K562 (cell line): ENCODE measurements at regions not wholly inside any gene's neighbourhood (a gene's known extent, or its start where the extent isn't known, plus 50 kb on each side); places are given as distances from the start of the nearest gene placed in this dataset.

Experiments used
- ATAC-seq: fragments of 200-7000 bp; cut with Tn5 transposase; 3 replicates; pipeline ENCODE4 v1.9.1; 2020; ENCODE audit warnings: moderate library complexity
- BruUV-seq: library from RNA; stranded (reverse); fragments of 400-500 nt; replicated peaks from 2 replicates; lab custom pipeline; 2021; lab: Mats Ljungman, UMichigan
- CTCF ChIA-PET: fragments of 300-600 bp; formaldehyde crosslinking; extraction: SDS; loops from one replicate; lab custom pipeline; 2021; ENCODE audit warnings: low intra/inter-chr PET ratio; lab: Yijun Ruan, JAX
- POLR2A ChIA-PET: fragments of 300-600, 350-650 bp; sonication (Branson Sonifier 250); formaldehyde crosslinking; extraction: SDS; loops from one replicate; lab custom pipeline; 2021; ENCODE audit warnings: antibody characterized with exemption, inconsistent platforms; lab: Yijun Ruan, JAX
- DNase-seq, 4 experiments: peaks; one replicate each; pipeline versions ENCODE4 v3.0.0 to v3.0.0-alpha.2; 2011 to 2018; ENCODE audit warnings: low spot score in 3 of 4, mixed read lengths in 3 of 4; ENCODE audit errors: extremely low read depth in 1 of 4
- FAIRE-seq: peaks from 2 replicates; lab custom pipeline; 2011; peaks lifted over from hg19 to GRCh38; lab: Jason Lieb, UNC
- H2AFZ ChIP-seq: 2 replicates; pipeline ENCODE4 v1.6.0; 2011; ENCODE audit warnings: low read depth, low read length, control low read depth, inconsistent platforms
- H3K27ac ChIP-seq: fragments of 200-600 bp; 3 replicates; pipeline ENCODE4 v1.8.0; 2011; ENCODE audit warnings: low read depth, mild to moderate bottlenecking, control low read depth, inconsistent platforms, low read length, moderate library complexity, mixed read lengths; ENCODE audit errors: extremely low read depth
- H3K27me3 ChIP-seq, 2 experiments: fragments of 300-600 bp in 1 of 2; 2 replicates in 1 of 2; 3 replicates in 1 of 2; pipeline versions ENCODE4 v1.6.0 to v1.8.0; 2011; ENCODE audit warnings: inconsistent platforms in 2 of 2, low read length in 2 of 2, mild to moderate bottlenecking in 1 of 2, mixed read lengths in 1 of 2, moderate library complexity in 1 of 2; ENCODE audit not compliant: control insufficient read depth in 2 of 2, insufficient read depth in 2 of 2
- H3K36me3 ChIP-seq: fragments of 300-600 bp; 3 replicates; pipeline ENCODE4 v1.8.0; 2011; ENCODE audit warnings: mild to moderate bottlenecking, low read length, inconsistent platforms; ENCODE audit not compliant: control insufficient read depth, insufficient read depth
- H3K4me1 ChIP-seq, 2 experiments: fragments of 200-600 bp in 1 of 2; replicated peaks in 1 of 2; 2 replicates in 1 of 2; 3 replicates in 1 of 2; pipeline versions ENCODE4 v1.5.1 to v1.8.0; 2011; ENCODE audit warnings: inconsistent platforms in 2 of 2, low read length in 2 of 2, mild to moderate bottlenecking in 1 of 2, mixed read lengths in 1 of 2, moderate library complexity in 1 of 2; ENCODE audit not compliant: control insufficient read depth in 2 of 2, insufficient read depth in 2 of 2
- H3K4me2 ChIP-seq: 2 replicates; pipeline ENCODE4 v1.6.1; 2011; ENCODE audit warnings: low read length, control low read depth, inconsistent platforms, mixed read lengths; ENCODE audit not compliant: insufficient read depth
- H3K4me3 ChIP-seq: fragments of 200-600 bp; sonication (generic), shearing (Covaris generic); 2 replicates; pipeline ENCODE4 v1.5.1; 2016; ENCODE audit warnings: control low read depth, inconsistent platforms
- H3K79me2 ChIP-seq: fragments of 200-600 bp; 3 replicates; pipeline ENCODE4 v1.8.0; 2011; ENCODE audit warnings: low read length, inconsistent platforms; ENCODE audit not compliant: control insufficient read depth, insufficient read depth
- H3K9ac ChIP-seq, 2 experiments: 2 replicates each; pipeline versions ENCODE4 v1.6.0 to v1.6.1; 2011; ENCODE audit warnings: low read depth in 2 of 2, low read length in 2 of 2, control low read depth in 1 of 2, inconsistent platforms in 1 of 2, mild to moderate bottlenecking in 1 of 2, mixed read lengths in 1 of 2; ENCODE audit not compliant: insufficient read depth in 1 of 2
- H3K9me1 ChIP-seq: one replicate; pipeline ENCODE4 v1.6.0; 2011; ENCODE audit warnings: inconsistent platforms, mild to moderate bottlenecking, low read length, moderate library complexity; ENCODE audit not compliant: control insufficient read depth, insufficient read depth
- H3K9me3 ChIP-seq: replicated peaks from 2 replicates; pipeline ENCODE4 v1.5.1; 2011; ENCODE audit warnings: low read depth, low read length, inconsistent platforms; ENCODE audit not compliant: control insufficient read depth, insufficient read depth
- H4K20me1 ChIP-seq: replicated peaks from 2 replicates; pipeline ENCODE4 v1.6.1; 2011; ENCODE audit warnings: low read length, inconsistent platforms, mixed read lengths; ENCODE audit not compliant: control insufficient read depth, insufficient read depth
- CBFA2T3 ChIP-seq: fragments of 450-650 bp; IDR thresholded peaks from 2 replicates; pipeline ENCODE4 v1.6.1; 2017
- CBX5 ChIP-seq: IDR thresholded peaks from 2 replicates; pipeline ENCODE4 v1.6.1; 2014; ENCODE audit warnings: low read depth, borderline replicate concordance
- CEBPB ChIP-seq: fragments of 450-650 bp; IDR thresholded peaks from 2 replicates; pipeline ENCODE4 v1.6.1; 2016; ENCODE audit warnings: missing genetic modification characterization, missing compliant biosample characterization
- CEBPG ChIP-seq, 3 experiments: fragments of 200-800 bp in 1 of 3; sonication (Bioruptor generic) in 1 of 3; sonication (generic) in 1 of 3; formaldehyde crosslinking in 1 of 3; IDR thresholded peaks in 2 of 3; conservative IDR thresholded peaks in 1 of 3; 2 replicates each; pipeline versions ENCODE4 v1.6.1 to v1.8.0; 2016 to 2022; ENCODE audit warnings: missing compliant biosample characterization in 2 of 3, missing genetic modification characterization in 2 of 3, mild to moderate bottlenecking in 1 of 3, missing genetic modification reagents in 1 of 3
- YBX1 ChIP-seq: fragments of 450-650 bp; IDR thresholded peaks from 2 replicates; pipeline ENCODE4 v1.7.1; 2016; ENCODE audit warnings: mild to moderate bottlenecking
- ZNF75A ChIP-seq: fragments of 450-650 bp; formaldehyde crosslinking; IDR thresholded peaks from 2 replicates; pipeline ENCODE4 v1.4.0; 2020; ENCODE audit warnings: mild to moderate bottlenecking
- WGBS: fragments of 100-300 bp; shearing (Covaris generic); methylation state at CpG from one replicate; pipeline ENCODE4 v1.1.6; 2016; ENCODE audit warnings: low coverage, mixed read lengths; ENCODE audit not compliant: insufficient coverage; ENCODE audit errors: missing lambda C conversion rate; 5-methylcytosine and 5-hydroxymethylcytosine counted together
- in situ Hi-C: fragments of 300-500 bp; cut with MboI; formaldehyde crosslinking; loops from 4 replicates; pipeline ENCODE4 v1.15.0; 2018; ENCODE audit warnings: inconsistent platforms, mixed read lengths
- intact Hi-C: fragments of 100-400 bp; cut with micrococcal nuclease; formaldehyde crosslinking; loops from 2 replicates; pipeline ENCODE4 v1.14.2; 2022
- TF ChIP-seq, protein P1 (sequence below): fragments of 450-650 bp; IDR thresholded peaks from 2 replicates; pipeline ENCODE4 v1.6.1; 2016
- TF ChIP-seq, protein P2 (sequence below): fragments of 200-800 bp; sonication (Bioruptor generic); IDR thresholded peaks from 2 replicates; pipeline ENCODE4 v1.6.1; 2017; ENCODE audit warnings: missing genetic modification characterization, missing compliant biosample characterization
- TF ChIP-seq, protein P3 (sequence below): sonication (generic); IDR thresholded peaks from 2 replicates; pipeline ENCODE4 v1.6.1; 2016
- TF ChIP-seq, protein P4 (sequence below): fragments of 250-450 bp; sonication (Bioruptor Pico); IDR thresholded peaks from 2 replicates; pipeline ENCODE4 v1.8.0; 2022; ENCODE audit warnings: moderate library complexity, mild to moderate bottlenecking, inconsistent platforms
- TF ChIP-seq, protein P5 (sequence below), 3 experiments: fragments of 200-800 bp in 1 of 3; sonication (Bioruptor generic) in 1 of 3; sonication (generic) in 1 of 3; formaldehyde crosslinking in 1 of 3; IDR thresholded peaks; 2 replicates each; pipeline versions ENCODE4 v1.6.1 to v1.8.0; 2016 to 2022; ENCODE audit warnings: mild to moderate bottlenecking in 2 of 3, missing compliant biosample characterization in 2 of 3, missing genetic modification characterization in 2 of 3, missing genetic modification reagents in 1 of 3

DNA sequence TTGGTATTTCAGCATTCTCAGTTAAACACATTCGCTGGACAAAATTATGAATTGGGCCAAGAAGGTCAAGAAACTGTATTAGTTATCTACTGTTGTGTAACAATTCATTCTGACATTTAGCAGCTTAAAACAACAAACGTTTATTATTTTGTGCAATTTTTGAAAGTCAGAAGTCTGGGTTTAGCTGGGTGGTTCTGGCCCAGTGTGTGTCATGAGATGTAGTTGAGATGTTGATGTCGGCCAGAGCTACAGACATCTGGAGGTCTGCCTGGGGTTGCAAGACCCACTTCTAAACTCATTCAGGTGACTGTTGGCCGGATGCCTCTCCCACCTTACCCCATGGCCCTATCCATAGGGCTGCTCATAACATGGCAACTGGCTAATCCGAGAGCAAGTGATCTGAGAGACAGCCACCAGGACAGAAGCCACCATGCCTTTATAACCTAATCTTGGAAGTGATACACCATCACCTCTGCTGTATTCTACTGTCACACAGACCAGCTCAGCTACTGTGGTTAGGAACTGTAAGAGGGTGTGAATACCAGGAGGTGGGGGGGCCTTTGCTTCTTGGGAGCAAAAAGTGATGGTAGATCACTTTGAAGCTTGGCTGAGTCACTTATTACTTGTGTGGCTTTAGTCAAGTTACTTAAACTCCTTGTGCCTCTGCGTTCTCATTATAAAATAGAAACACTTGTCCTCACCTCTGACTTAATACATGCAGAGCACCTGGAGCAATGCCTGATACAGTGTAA, 217.0 kb upstream of the MYLIP start:
- Histone ChIP-seq H3K9me1 (no peaks in the 10 kb centered on the region), H2AFZ (no peak overlapping the region; the same call in 1 of the 2 replicates), H3K4me3 (no peak overlapping the region), H3K4me2 (no peak overlapping the region), H3K9ac (no peak overlapping the region), H3K79me2 (no peaks in the 10 kb centered on the region), H3K4me1 (peaks cover 24 to 59% of the 10 kb centered on the region in 2 experiments), H3K36me3 (no peaks in the 10 kb centered on the region), H4K20me1 (no peaks in the 10 kb centered on the region), H3K9me3 (no peaks in the 10 kb centered on the region), H3K27me3 (no peaks in the 10 kb centered on the region), H3K27ac (no peak overlapping the region)
- FAIRE-seq, result no peak
- intact Hi-C loops, result no loop called here
- in situ Hi-C loops, result no loop called here
- no peak for ATAC-seq
- no TSS peak for BruUV-seq
- TF ChIP-seq CEBPG (CRISPR knock-in tag; IDR thresholded peaks at IDR 0.05) (no peak), CEBPG (tag; conservative IDR thresholded peaks at IDR 0.05 in 1 of 2, IDR thresholded peaks at IDR 0.05 in 1 of 2) (0 out of 4 replicates have a peak, but pooled peaks of 1 of the 2 experiments have one; percentile 17), CBX5 (no peak), YBX1 (no peak), ZNF75A (CRISPR knock-in tag) (no peak), CBFA2T3 (no peak), CEBPB (tag) (peak; percentile 46; the same call in 1 of the 2 replicates)
- TF ChIP-seq, protein P1, sequence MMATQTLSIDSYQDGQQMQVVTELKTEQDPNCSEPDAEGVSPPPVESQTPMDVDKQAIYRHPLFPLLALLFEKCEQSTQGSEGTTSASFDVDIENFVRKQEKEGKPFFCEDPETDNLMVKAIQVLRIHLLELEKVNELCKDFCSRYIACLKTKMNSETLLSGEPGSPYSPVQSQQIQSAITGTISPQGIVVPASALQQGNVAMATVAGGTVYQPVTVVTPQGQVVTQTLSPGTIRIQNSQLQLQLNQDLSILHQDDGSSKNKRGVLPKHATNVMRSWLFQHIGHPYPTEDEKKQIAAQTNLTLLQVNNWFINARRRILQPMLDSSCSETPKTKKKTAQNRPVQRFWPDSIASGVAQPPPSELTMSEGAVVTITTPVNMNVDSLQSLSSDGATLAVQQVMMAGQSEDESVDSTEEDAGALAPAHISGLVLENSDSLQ, result no peak
- TF ChIP-seq, protein P2, sequence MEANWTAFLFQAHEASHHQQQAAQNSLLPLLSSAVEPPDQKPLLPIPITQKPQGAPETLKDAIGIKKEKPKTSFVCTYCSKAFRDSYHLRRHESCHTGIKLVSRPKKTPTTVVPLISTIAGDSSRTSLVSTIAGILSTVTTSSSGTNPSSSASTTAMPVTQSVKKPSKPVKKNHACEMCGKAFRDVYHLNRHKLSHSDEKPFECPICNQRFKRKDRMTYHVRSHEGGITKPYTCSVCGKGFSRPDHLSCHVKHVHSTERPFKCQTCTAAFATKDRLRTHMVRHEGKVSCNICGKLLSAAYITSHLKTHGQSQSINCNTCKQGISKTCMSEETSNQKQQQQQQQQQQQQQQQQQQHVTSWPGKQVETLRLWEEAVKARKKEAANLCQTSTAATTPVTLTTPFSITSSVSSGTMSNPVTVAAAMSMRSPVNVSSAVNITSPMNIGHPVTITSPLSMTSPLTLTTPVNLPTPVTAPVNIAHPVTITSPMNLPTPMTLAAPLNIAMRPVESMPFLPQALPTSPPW (CRISPR knock-in tag), result peak; percentile 30; the same call in 1 of the 2 replicates
- TF ChIP-seq, protein P3, sequence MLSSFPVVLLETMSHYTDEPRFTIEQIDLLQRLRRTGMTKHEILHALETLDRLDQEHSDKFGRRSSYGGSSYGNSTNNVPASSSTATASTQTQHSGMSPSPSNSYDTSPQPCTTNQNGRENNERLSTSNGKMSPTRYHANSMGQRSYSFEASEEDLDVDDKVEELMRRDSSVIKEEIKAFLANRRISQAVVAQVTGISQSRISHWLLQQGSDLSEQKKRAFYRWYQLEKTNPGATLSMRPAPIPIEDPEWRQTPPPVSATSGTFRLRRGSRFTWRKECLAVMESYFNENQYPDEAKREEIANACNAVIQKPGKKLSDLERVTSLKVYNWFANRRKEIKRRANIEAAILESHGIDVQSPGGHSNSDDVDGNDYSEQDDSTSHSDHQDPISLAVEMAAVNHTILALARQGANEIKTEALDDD, result peak; percentile 52; the same call in 1 of the 2 replicates
- TF ChIP-seq, protein P4, sequence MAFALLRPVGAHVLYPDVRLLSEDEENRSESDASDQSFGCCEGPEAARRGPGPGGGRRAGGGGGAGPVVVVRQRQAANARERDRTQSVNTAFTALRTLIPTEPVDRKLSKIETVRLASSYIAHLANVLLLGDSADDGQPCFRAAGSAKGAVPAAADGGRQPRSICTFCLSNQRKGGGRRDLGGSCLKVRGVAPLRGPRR, result no peak
- TF ChIP-seq, protein P5, sequence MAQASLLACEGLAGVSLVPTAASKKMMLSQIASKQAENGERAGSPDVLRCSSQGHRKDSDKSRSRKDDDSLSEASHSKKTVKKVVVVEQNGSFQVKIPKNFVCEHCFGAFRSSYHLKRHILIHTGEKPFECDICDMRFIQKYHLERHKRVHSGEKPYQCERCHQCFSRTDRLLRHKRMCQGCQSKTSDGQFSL (CRISPR knock-in tag; IDR thresholded peaks at IDR 0.05), result 0 out of 2 replicates have a peak, but pooled peaks have one; percentile 41
- TF ChIP-seq, protein P5 (tag; IDR thresholded peaks at IDR 0.05), result no peak
- ChIA-PET POLR2A (interaction anchor here (1.0 to 2.0 kb wide), 2 partner anchors 10 to 218 kb away, joined by 3 to 6 read pairs; no protein-coding TSS in a partner anchor), CTCF (no interaction called here)
- DNase-seq, result peak in 1 of 4 experiments; percentile 46
- 64% methylated on average over 6 of the region's 6 CpGs for WGBS
